ENCODE measurements at regions not wholly inside any gene's neighbourhood (a gene's known extent, or its start where the extent isn't known, plus 50 kb on each side); places are given as distances from the start of the nearest gene placed in this dataset.

DNA sequence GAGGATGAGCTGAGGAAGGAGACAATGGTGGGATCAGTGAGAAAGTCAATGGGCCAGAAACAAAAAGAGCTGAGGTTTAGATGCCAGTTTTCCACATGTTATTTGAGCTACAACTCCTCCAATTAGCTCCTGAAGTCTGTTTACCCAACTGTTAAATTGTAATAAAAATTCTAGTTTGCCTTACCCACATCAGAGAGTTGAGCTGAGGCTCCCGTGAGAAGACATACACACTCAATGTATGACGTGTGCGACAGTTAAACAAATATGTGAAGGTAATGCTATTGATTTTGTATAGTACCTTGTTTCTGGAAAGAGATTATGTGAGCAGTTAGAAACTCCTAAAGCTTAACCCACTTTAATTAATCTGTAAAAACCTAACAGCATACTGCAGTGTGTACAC lies 318.1 kb upstream of the GRM7 start:
- Histone ChIP-seq H3K27ac (no peak overlapping the region), H3K4me3 (no peak overlapping the region), H3K27me3 (no peaks in the 10 kb centered on the region), H3K36me3 (no peaks in the 10 kb centered on the region), H3K4me1 (no peaks in the 10 kb centered on the region), H3K9me3 (peaks cover 8% of the 10 kb centered on the region)
- WGBS: 96% methylated on average over 3 of the region's 3 CpGs
- TF ChIP-seq POLR2A (IDR thresholded peaks at IDR 0.05): no peak
- TF ChIP-seq POLR2AphosphoS5 (IDR thresholded peaks at IDR 0.05): no peak
- TF ChIP-seq EP300 (IDR thresholded peaks at IDR 0.05): no peak
- TF ChIP-seq, protein P1, sequence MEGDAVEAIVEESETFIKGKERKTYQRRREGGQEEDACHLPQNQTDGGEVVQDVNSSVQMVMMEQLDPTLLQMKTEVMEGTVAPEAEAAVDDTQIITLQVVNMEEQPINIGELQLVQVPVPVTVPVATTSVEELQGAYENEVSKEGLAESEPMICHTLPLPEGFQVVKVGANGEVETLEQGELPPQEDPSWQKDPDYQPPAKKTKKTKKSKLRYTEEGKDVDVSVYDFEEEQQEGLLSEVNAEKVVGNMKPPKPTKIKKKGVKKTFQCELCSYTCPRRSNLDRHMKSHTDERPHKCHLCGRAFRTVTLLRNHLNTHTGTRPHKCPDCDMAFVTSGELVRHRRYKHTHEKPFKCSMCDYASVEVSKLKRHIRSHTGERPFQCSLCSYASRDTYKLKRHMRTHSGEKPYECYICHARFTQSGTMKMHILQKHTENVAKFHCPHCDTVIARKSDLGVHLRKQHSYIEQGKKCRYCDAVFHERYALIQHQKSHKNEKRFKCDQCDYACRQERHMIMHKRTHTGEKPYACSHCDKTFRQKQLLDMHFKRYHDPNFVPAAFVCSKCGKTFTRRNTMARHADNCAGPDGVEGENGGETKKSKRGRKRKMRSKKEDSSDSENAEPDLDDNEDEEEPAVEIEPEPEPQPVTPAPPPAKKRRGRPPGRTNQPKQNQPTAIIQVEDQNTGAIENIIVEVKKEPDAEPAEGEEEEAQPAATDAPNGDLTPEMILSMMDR (IDR thresholded peaks at IDR 0.05): no peak
- no peak for DNase-seq (ENCODE audit: low spot score in 2 of 2)

DNA sequence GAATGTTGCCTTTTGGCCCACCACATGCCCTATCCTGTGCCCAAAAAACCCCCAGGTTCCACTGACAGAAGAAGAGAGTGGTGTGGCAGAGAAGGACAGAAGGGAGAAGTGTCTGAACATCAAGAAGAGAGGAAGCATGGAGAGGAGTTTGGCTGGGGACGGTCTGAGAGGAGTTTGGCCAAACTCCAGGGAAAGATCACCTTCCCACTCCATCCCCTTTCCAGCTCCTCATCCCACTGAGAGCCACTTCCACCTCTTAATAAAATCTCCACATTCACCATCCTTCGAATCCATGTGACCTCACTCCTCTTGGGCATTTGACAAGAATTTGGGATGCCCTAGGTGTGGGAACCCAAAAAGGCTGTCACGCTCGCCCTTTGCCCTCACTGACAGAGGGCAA lies 311.6 kb upstream of the GRM7 start:
- Histone ChIP-seq H3K36me3 (no peaks in the 10 kb centered on the region), H3K27ac (no peak overlapping the region), H3K27me3 (no peaks in the 10 kb centered on the region), H3K4me1 (no peaks in the 10 kb centered on the region), H3K9me3 (peaks cover 15% of the 10 kb centered on the region), H3K4me3 (no peak overlapping the region)
- no peak for DNase-seq (ENCODE audit: low spot score in 2 of 2)
- 87% methylated on average over 4 of the region's 4 CpGs for WGBS
- TF ChIP-seq POLR2AphosphoS5 (IDR thresholded peaks at IDR 0.05): no peak
- TF ChIP-seq EP300 (IDR thresholded peaks at IDR 0.05): no peak
- TF ChIP-seq, protein P1 (IDR thresholded peaks at IDR 0.05): no peak
- TF ChIP-seq POLR2A (IDR thresholded peaks at IDR 0.05): no peak

GRCh38 chr3:6551165-6551564 lies 309.8 kb upstream of the GRM7 start:
- WGBS: 78% methylated on average over 2 of the region's 2 CpGs
- Histone ChIP-seq H3K27me3 (no peaks in the 10 kb centered on the region), H3K27ac (no peak overlapping the region), H3K4me1 (no peaks in the 10 kb centered on the region), H3K4me3 (no peak overlapping the region), H3K36me3 (no peaks in the 10 kb centered on the region), H3K9me3 (peaks cover 15% of the 10 kb centered on the region)
- no peak for DNase-seq (ENCODE audit: low spot score in 2 of 2)
- TF ChIP-seq POLR2AphosphoS5 (IDR thresholded peaks at IDR 0.05) (no peak), EP300 (IDR thresholded peaks at IDR 0.05) (no peak), POLR2A (IDR thresholded peaks at IDR 0.05) (no peak)
- TF ChIP-seq, protein P1 (IDR thresholded peaks at IDR 0.05): no peak

GRCh38 chr3:6560259-6560658 lies 300.7 kb upstream of the GRM7 start:
- Histone ChIP-seq H3K27ac (no peak overlapping the region), H3K4me1 (no peaks in the 10 kb centered on the region), H3K36me3 (no peaks in the 10 kb centered on the region), H3K4me3 (no peak overlapping the region), H3K27me3 (no peaks in the 10 kb centered on the region), H3K9me3 (no peaks in the 10 kb centered on the region)
- 88% methylated on average over 6 of the region's 6 CpGs for WGBS
- TF ChIP-seq, protein P1 (IDR thresholded peaks at IDR 0.05): no peak
- TF ChIP-seq POLR2A (IDR thresholded peaks at IDR 0.05) (no peak), EP300 (IDR thresholded peaks at IDR 0.05) (no peak), POLR2AphosphoS5 (IDR thresholded peaks at IDR 0.05) (no peak)
- no peak for DNase-seq (ENCODE audit: low spot score in 2 of 2)

DNA sequence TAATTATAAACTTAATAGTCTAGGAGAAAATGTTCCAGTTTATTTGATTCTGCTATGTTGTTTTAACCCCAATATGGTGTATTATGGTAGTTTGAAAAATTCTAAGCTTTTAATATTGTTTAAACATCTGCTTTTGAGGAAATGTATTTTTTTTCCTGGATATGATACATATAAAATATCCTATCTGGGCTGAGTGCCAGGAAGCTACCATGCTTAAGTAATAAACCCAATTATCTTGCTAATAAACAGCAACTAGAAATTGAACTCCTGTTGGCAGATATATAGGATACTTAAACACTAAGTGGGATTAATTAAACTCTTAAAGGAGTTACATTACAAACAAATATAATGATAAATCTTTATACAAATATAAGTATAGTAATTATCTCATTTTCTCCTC lies 293.7 kb upstream of the GRM7 start:
- no peak for DNase-seq (ENCODE audit: low spot score in 2 of 2)
- Histone ChIP-seq H3K9me3 (no peaks in the 10 kb centered on the region), H3K27me3 (no peaks in the 10 kb centered on the region), H3K4me3 (no peak overlapping the region), H3K27ac (no peak overlapping the region), H3K4me1 (no peaks in the 10 kb centered on the region), H3K36me3 (no peaks in the 10 kb centered on the region)
- TF ChIP-seq POLR2AphosphoS5 (IDR thresholded peaks at IDR 0.05): no peak
- no peak for TF ChIP-seq EP300 (IDR thresholded peaks at IDR 0.05)
- TF ChIP-seq POLR2A (IDR thresholded peaks at IDR 0.05): no peak
- TF ChIP-seq, protein P1 (IDR thresholded peaks at IDR 0.05): no peak
